ENCODE measurements at regions not wholly inside any gene's neighbourhood (a gene's known extent, or its start where the extent isn't known, plus 50 kb on each side); places are given as distances from the start of the nearest gene placed in this dataset.

DNA sequence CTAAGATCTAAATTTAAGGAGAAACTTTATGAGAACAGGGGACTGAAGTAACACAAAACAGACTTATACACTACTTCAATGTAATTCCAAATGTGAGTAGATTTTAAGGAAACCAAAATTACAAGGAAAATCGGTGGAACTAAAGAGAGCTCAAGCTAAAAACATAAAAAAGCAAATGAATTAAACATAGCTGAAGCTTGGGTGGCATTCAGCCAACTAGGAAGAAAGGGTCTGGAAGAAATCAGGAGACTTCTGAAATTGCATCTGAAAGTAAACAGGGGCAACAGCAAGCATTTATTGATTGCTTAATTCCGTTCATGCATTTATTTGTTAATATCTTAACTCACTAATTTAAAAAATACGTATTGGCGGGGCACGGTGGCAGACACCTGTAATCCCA lies 727.3 kb upstream of the PKDCC start:
- TF ChIP-seq, protein P1, sequence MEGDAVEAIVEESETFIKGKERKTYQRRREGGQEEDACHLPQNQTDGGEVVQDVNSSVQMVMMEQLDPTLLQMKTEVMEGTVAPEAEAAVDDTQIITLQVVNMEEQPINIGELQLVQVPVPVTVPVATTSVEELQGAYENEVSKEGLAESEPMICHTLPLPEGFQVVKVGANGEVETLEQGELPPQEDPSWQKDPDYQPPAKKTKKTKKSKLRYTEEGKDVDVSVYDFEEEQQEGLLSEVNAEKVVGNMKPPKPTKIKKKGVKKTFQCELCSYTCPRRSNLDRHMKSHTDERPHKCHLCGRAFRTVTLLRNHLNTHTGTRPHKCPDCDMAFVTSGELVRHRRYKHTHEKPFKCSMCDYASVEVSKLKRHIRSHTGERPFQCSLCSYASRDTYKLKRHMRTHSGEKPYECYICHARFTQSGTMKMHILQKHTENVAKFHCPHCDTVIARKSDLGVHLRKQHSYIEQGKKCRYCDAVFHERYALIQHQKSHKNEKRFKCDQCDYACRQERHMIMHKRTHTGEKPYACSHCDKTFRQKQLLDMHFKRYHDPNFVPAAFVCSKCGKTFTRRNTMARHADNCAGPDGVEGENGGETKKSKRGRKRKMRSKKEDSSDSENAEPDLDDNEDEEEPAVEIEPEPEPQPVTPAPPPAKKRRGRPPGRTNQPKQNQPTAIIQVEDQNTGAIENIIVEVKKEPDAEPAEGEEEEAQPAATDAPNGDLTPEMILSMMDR (conservative IDR thresholded peaks at IDR 0.05 in 1 of 2, IDR thresholded peaks at IDR 0.05 in 1 of 2; ENCODE audit: extremely low read depth in 1 of 2, insufficient read depth in 1 of 2, low read depth in 1 of 2, low read length in 2 of 2) = no peak
- TF ChIP-seq EZH2 (IDR thresholded peaks at IDR 0.05; ENCODE audit: borderline replicate concordance, low read length) = no peak

Measured in mammary epithelial cell (primary cell).